GM21381 (cell line): ENCODE measurements at regions not wholly inside any gene's neighbourhood (a gene's known extent, or its start where the extent isn't known, plus 50 kb on each side); places are given as distances from the start of the nearest gene placed in this dataset.

Source experiments
- ATAC-seq: cut with Tn5 transposase; IDR thresholded peaks from one replicate; pipeline ENCODE4 v1.9.1; 2021; ENCODE audit warnings: mild to moderate bottlenecking, moderate library complexity; ENCODE audit not compliant: unreplicated experiment

DNA sequence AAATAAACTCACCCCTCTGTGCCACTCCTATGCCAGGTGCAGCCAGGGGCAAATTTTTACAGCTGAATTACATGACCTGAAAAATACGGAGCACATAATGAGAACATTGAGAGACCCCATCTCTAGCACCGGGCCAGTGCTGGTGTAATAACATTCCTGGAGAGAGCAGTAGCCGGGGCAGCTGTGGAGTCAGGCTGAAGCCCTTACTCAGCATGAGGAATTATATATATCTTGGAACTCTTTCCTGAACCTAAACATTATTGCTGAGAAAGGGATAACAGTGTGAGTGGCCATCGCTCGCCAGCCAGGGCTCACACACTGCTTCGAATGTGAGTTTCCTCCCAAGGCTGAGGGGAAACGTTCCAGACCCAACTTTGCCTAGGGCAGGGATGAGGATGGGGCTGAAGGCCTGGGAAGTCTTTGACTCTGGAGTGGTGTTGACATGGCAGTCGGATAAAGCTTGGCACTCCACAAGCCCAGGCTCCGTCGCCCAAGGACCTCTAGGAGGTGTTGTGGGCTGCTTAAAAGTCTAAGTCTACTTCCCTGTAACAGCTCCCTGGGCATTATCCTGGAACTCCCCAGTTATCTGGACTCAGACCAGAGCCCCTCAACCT, 269.8 kb downstream of the CDC5L start:
- ATAC-seq: no peak

DNA sequence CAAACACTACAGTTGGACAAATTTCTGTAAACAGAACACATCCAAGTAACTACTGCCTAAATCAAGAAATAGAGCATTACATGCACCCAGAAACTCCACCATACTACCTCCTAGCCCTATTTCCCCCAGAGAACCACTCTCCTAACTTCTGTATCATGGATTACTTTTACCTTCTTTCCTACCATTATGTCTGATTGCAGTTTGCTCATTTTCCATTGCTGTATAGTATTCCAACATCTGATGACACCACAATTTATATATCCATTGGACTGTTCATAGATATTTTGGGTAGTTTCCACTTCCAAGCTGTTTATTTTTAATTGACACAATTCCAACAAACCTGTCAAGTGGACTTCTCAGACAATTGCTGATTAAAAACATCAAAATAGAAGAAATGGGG, 271.1 kb downstream of the CDC5L start:
- no peak for ATAC-seq

DNA sequence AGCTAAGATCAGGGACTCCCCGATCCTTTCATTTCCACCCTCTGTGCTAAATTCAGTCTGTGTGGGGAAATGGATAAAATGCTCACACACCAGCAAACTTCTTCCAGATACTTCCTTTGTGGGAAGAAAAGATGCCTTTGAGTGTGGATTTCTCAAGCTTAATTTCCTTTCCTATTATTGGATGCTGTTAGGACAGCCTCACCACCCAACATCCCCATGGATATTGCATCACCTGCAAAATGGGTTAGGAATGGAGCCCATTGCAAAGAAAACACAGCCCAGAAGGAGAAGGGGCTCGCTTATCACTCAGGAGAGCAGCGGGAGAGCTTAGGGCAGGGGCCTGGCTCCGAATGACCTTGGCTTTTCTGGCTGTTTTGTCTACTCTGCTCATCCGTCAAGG, 272.2 kb downstream of the CDC5L start:
- ATAC-seq: no peak

DNA sequence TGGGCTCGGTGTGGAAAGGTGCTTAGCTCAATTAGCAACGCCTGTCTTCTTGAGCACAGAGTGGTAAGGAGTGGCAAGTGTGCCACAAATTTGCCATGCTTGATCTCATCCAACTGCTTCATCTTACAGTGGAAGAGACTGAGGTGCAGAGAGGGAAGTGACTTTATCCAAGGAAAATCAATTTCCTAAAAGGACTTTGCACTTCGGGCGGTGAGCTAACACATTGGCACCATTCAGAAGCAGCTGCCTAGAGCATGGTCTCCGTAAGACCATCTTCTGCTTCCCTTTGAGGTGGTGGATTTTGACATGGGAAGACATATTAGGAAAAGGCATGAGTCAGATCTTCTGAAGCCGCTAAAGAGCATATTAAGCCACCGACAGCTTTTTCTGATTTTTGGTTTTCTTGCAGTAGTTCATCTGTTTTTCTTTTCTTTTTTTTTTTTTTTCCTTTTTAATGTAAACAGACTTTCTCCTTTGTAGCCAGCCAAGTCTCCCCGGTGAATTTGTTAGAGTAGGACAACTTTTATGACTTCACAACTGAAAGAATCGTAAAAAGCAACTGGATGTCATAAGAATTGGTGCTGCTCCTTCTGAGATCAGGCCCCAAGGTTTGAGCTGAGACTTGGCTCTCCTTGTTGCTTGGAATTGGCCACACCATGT, 273.2 kb downstream of the CDC5L start:
- ATAC-seq: no peak

DNA sequence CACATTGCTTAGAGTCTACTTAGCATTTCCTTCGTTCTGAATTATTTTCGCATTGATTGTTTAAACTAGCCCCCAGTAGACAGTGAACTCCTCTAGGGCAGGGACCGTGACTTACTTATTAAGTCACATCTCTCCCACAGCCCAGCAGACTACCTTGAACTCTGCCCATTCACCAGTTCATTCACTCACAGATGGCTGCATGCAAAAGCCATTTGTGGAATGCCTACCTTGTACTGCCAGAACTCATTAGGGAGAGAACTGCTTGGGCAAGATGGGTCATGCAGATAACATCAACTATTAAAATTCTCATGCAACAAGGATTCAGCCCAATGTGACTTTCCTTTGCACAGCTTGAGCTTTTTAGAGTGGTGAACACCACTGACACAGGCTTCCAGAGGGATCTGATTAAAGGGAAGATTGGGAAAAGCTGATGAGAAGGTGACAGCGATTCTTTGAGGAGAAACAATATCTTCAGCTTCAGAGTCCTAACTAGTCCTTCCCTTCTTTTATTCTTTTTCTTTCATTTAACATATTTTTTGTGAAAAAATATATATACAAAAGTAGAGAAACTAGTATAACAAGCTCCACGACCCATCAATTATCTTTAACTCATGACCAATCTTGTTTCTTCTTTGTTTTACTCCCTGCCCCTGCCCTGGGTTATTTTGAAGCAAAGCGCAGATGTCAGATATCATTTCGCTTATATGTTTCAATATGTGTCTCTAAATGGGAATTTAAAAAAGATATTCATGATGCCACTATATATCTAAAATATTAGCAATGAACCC, 273.9 kb downstream of the CDC5L start:
- ATAC-seq: no peak

DNA sequence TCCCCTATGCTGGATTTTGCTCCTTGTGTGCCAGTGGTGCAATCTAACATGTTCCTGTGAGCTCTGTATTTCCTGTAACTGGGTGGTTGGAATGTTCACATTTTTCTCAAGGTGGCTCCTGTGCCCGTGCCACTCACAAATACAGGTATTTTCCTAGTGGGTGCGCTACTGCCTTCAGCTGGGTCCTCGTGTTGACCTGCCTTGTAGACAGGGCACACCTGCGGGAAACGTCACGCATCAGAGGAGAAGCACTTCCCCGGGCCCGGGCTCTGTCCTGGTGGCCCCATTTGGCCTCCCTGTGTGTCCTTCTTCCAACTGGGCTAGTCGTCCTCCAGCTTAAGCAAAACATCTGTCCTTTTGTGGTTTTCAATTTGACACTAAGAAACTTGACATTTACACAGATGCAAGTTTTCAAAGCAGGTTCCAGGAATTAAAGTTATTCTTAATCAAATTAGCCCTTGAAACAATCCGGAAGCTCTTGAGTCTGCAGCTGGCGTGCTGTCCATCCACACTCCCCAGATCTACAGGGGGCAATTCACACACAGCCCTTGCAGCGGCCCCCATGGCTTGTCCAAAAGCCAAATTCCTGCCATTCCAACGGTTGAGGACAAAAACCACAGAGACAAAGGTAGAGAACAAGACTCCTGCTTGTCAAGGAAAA, 275.1 kb downstream of the CDC5L start:
- ATAC-seq: no peak

DNA sequence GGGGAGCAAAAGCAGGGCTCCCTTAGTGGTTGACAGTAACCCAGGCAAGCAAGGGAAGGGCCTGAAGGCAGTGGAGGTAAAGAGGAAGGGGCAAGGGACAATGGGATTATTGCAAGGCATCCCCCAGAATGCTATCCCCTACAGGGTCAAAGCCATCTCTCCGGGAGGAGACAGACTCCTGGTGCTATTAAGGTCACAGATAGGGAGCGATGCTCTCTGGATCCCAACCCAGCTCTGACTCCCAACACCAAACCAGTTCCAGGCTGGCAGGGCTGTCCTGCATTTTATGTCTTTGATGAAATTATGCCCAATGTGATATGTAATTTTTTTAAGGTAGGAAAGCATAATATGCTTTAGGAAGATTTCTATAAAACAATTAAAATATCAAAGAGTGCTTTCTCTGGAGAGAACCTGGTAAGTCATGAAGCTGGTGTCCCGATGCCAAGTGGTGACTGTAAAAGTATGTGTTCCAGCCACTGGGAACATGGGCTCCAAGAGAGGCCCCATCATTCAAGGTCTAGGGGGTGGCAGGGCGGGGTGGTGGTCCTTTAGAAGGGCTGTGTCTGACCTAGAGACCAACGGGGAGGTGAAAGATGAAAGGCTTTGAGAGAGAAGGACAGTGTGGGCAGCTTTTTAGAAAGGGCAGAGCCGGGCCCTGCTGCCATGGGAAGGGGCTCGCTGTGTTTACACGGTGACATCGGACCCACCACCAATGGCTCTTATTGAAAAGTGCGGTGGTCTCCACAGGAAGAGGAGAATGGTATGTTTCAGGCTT, 276.5 kb downstream of the CDC5L start:
- ATAC-seq: no peak

DNA sequence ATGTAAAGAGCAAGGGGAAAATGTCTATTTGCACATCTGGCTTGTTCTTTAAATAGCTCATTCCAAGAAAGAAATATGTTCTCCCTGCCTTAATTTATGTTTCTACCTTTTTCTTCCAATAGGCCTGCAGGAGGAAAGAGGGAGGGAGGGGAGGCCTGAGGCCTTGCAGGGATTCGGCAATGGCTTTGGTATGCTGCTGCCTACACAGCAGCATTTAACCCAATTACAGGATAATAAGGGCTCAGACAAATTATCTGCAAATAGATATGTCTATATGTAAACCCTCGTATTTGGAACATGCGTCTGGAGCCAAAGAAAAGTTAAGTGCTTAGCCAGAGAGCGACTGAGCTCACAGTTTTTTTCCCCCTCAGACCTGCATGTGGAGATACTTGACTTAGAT, 277.2 kb downstream of the CDC5L start:
- no peak for ATAC-seq

DNA sequence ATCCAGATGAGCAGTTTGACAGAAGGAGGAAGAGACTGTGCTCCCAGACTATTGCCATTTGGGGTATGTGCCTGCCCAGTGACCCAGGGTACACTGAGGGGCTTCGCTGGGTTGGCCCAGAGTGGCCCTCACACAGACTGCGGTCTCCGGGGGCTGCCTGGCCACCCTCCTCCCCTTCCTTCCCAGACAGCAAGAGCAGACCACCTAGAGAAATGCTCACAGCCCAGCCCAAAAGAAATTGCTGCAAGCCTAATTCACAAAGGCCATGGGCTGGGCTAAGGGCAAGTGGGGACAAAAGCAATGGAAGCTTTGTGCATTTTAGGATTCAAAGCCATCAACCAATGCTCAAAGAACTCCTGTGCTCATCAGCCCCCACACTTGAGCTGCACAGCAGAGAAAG, 277.6 kb downstream of the CDC5L start:
- ATAC-seq: no peak

DNA sequence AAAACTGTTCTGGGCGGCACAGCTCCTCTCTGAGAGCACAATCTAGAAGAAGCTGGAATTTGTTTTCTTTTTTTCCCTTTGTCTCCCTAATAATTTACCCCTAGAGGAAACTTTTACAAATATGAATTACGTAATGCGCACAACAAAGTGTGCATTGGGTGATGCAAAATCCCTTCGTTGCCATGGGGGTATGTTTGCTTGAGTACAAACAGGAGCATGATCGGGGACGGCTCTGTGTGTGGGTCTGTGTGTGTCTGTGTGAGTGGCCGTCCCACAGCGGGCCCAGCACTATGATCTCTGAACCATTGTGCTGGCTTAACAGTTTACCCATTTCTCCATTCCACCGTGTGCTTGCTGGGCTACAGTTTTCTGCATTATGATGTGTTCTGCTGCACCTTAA, 278.2 kb downstream of the CDC5L start:
- no peak for ATAC-seq

DNA sequence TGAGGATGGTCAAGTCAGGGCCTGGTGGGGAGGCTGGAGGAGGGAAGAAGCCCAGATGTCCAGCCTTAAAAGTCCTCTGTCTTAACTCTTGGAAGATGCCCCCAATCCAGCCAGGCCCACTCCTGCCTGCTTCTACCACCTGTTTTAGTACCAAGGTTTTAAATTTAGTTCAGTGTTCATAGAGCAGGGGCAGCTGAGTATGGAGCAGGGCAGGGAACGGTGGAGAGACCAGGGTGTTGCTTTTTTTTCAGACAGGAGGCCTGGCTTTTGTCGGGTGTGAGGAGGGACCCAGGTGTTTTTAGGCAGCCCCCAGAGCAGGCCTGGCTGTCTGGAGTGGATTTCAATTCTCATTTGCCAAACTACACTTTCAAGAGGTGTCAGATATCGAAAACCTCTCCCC, 278.8 kb downstream of the CDC5L start:
- no peak for ATAC-seq

DNA sequence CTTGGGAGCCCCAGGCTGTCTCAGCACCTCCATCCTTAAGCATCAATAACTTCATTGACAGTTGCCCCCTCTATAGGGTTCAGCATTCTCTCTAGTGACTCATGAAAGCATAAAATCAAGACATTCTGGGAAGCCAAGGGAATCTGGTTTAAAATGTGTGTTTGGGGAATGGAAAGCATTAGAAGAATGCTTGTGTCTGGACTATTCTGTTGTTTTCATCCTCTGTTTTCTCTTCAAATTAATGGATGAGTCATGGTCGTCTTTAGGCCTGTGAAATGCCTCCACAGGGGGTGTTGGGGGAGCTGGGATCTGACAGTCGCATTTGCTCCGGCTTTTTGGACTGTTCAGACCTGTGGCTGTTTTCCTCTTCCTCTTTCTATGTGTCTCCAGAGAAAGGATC, 279.7 kb downstream of the CDC5L start:
- no peak for ATAC-seq

DNA sequence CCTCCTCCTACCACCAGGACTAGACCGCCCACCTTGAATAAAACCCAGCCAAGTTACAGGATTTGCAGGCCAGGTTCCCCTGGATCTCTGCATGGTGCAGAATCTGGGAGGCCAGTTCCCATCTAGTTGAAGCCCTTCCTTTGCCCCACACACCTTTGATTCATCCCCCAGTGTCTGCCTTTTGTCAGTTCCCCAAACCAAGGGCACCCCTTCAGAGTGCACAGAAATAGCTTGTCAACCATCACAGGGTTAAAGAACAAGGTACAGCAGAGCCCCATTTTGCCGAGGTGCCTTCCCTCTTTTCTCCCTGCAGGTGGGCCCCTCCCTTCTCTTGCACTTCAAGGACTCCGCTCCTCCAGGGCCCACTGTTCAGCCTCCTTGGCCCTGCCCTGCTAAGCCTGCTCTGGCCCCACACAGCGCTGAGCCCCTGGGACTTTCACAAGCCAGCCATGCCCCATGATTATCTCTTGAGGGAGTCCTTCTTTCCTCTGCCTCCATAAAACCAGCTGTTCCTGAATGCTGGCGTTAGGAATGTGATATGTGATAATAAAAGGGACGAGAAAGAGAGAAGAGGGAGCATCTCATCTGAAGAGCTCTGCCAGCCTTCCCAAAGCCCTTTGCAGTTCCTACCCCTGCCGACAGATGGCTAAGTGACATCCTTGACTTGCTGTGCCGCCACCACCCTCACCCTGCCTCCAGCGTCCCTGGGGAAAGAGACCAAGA, 280.3 kb downstream of the CDC5L start:
- no peak for ATAC-seq

DNA sequence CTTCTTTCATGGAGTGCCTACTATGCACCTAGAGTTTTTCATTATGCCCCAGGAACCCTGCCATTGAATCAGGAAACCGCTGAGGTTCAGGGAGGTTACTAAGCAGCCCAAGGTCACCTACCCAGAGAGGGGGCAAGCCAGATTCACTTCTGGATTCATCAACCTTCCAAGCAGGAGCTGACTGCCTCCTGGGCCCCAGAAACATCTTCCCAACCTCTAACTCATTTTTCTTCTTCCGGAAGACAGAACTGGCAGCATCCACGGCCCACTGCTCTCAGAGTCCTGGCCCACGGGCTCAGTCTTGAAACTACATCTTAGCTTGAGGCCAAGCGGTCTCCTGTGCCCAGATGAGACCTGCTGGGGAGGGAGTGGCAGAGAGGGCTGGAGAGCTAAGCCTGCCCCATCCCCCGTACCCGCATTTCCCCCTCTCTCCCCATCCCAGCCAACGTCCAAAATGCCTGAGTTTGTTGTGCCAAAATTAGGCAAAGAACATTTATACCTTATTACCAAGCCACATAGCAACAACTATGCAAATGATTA, 281.0 kb downstream of the CDC5L start:
- ATAC-seq: no peak

DNA sequence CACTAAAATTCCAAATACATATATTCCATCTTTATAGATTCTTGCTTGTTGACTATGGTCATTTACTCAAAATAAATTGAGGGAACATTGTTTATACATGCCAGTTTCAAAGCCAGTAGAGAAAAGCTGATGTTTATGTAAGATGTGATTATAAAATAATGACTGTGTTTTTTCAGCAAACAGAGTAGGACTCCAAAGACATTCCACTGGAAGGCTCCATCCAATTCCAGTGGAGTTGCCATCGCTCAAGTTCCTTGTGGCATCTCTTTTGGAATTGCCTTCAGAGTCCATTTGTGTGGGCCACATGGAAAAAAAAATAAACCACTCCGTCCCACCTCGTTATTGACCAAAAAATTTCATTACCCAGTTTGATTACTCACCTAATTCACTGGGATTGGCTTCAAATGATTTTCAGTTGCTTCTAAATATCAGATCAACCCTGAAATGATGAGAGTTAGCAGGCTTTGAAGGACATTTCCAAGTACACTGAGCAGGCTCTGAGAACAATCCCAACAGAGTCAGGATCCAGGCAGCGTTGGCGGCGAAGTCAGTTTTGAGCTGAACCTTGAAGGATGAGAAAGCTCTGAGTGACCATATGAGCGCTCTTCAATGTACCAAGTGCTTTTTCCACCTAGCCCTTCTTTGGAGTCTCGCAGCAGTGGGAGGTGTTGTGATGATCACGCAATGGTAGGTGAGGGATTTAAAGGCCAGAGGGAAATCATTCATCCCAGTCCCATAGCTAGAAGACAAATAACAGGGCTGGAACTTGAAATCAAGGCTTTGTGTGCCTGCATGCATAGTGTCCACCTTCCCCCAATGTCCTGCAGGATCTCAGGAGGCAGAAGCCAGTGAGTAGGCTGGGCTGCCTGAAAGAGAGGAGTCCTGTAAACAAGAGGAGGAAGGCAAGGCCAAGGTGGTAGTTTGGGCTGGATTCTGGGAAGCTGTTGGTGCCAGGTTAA, 281.7 kb downstream of the CDC5L start:
- no peak for ATAC-seq

DNA sequence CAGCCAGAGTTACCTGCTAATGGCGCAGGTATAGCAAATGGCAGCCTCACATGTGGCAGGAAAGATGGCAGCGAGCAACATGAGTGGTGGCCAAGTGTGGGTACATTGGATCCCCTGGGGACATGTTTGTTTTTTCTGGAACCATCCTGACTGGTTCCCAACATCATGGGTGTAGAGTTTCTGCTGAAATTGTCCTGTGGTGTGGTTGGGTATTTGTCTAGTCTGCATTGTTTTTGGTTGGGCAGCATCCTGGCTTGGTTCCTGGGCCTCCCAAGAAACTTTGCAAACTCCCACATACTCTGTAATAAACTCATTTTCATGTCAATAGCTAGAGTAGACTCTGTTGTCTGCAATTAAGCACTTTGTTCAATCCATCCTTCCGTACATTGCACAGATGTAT, 282.6 kb downstream of the CDC5L start:
- ATAC-seq: no peak

DNA sequence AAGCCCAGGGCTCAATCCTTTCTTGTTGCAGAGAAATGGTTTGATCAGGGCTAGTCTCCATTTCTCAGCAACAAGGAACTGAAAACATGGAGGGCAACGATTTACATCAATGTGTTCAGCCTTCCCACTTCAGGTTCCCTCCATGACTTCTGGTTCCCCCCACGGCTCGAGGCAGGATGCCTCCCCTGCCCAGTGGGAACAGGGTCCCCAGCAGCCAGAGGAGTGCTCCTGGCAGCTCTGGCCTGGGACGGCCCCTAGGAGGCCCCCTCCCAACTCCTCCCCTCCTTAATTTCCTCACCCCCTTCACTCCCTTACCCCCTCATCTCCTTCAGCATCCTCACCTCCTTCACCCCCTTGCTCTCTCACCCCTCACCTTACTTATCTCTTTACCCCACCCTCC, 283.8 kb downstream of the CDC5L start:
- no peak for ATAC-seq

DNA sequence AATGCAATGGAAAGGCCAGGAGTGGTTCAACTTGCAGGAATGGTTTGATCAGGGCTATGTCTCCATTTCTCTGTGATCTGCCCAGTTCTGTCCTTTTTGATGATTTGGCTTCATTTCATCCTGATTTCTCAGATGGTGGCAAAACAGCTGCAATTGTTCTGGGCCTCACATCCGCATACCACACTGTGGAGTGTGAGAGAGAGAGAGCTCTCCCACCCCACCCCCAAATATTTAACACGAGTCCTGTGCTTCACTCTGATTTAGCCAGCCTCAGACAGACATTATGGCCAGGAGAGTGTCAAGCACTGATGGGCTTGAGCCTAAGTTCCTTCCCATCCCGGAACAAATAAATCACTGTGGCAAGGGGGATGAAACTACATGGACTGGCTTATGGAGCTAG, 284.6 kb downstream of the CDC5L start:
- ATAC-seq: no peak

DNA sequence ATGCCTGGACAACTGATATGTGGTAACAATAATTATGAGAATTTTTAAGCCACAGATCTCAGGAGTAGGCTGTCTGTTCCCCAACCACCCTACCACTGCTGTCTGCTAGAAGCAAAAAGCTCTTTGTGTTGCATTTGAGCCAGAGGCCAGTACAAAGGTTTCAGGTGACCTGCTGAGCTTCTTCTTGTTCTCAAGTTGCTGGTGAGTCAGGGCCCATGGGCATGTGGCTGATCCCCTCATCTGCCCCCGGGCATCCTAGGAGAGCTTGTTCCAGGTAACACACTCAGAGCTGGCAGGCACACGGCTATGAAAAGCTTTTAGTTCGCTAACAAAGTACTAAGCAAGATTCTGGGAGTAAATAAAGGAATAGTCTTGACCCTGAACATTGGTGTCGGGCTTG, 285.3 kb downstream of the CDC5L start:
- no peak for ATAC-seq
